ENCODE measurements at regions not wholly inside any gene's neighbourhood (a gene's known extent, or its start where the extent isn't known, plus 50 kb on each side); places are given as distances from the start of the nearest gene placed in this dataset.
"Not testable (repeated sequence)": the region's sequence is repeated elsewhere in the genome, so short reads cannot be mapped to it uniquely, and the experiment has no call there.

DNA sequence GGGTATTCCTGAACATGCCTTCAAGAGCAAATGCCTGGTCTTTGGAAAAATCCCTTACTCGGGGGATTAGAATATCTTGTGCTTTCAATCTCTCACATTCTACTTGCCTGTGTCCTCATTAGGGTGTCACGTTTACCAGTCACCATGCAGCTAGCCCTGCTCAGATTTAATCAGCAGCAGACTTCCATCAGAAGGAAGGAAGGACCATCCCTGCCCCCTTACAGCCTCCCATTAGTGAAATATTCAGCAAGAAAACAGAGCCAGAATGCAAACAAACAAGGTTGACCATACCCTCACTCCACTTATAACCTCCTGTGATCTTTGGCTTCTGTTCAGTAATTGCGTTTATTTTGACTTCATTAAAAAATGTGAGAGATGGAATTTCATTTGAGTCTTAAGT lies 208.6 kb downstream of the CXCL12 start:
- DNase-seq (ENCODE audit: low spot score): no peak

DNA sequence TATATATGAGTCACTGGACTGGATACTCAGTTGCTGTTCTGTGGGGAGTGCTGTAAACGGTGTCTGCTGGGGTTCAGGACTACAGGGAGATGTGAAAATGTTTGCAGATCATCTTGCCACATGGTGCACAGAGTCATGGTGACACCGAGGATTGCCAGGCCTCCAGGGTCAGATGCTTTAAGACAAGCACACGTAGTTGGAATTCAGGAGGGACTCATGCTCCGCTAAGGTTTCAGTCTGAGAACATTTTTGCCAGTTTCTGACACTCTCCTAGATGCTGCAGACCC lies 211.3 kb downstream of the CXCL12 start:
- DNase-seq (ENCODE audit: low spot score): no peak

DNA sequence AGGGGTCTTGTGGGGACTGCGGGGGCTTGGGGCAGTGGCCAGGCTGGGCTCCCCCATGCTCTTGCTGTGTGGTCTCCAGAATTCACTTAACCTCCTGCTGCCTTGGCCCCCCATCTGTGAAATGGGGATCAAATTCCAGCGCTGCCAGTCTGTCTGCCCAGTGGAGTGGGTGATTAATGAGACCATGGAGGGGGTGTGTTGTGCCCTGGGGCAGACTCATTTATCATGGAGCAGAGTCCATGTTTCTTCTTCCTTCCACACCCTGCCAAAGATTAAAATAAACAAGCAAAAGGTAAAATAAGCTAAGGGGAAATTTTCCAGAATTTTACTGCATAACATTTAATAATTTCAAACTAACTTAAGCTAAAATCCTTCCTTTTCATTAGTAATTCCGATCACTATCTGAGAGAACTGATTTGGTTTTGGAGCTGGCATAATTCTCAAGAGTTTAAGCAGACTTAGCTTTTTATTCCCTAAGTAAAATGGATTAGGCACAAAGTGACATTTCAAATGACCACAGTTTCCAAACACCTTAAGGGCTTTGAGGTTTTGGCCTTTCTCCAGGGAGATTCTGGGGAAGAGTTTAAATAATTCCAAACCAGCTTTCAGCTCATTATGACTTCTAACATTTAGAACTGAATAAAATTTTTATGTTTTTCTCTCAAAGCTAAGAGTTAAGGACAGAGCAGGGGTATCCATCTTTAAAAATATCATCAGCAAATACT lies 211.9 kb downstream of the CXCL12 start:
- DNase-seq (ENCODE audit: low spot score): no peak

DNA sequence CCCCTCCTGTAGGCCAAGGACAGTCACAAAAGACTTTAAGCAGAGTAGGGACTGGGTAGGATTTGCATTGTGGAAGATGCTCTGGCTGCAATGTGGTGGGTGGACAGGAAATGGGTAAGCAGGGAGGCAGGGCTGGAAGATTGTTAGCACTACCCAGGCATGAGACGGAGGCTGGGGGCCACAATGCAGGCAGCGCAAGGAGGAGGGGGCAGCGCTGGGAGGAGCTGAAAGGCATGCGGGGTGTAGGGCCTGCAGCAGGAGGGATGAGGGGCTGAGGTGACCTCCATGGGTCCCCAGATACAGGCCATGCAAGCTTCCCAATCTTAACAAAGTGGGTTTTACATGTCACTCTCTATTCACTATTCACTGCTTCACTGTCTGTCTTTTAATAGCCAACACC lies 213.1 kb downstream of the CXCL12 start:
- DNase-seq (ENCODE audit: low spot score): no peak

DNA sequence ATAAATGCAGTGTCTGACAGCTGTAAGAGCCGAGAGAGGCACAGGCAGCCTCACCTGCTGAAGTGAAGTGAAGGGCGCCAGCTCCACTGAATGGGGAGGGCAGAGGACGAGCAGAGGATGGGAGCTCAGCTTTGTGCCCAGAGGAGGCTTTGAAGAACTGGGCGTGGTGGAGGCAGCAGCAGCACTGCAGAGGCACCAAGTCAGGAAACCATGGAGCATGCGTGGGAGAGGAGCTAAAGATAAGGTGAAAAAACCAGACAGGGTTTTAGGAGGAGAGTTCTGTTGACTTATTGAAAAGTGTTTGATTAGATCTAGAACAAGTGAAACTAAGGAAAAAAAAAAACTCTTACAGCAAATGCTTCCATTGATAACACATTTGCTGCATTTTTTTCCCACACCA lies 216.4 kb downstream of the CXCL12 start:
- DNase-seq (ENCODE audit: low spot score): no peak

DNA sequence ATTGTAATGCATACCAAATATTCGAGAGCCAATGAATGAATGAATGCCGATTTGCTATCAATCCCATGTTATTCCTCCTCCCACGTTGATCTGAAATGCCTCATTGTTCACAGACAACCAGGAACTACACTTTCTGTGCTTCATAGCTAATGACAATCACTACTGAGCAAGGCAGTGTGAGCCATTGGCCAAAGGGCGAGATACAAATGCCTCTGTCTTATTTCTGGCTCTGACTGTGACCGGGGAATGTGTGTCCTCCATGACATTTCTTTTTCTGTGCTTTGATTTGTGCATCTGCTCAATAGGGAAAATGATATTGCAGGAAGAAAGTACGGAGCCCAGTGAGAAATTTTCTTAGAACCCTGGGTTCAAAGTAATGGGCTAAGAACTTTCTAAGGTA lies 217.1 kb downstream of the CXCL12 start:
- DNase-seq (ENCODE audit: low spot score): no peak

DNA sequence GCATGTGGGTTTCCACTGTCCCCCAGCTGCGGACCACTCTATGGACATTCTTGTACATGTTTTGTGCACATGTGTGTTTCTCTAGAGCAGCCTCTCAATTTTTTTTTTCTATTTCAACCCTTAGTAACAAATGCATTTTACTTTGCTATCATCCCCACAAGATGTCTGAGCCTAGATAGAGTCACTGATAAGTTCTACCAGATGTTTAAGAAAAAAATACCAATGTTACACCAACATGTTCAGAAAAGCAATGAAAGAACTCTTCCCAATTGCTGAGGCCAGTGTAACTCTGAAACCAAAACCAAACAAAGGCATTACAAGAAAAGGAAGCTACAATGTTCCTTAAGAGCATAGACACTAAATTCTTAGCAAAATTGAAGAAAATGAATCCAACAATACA lies 218.5 kb downstream of the CXCL12 start:
- DNase-seq (ENCODE audit: low spot score): no peak

DNA sequence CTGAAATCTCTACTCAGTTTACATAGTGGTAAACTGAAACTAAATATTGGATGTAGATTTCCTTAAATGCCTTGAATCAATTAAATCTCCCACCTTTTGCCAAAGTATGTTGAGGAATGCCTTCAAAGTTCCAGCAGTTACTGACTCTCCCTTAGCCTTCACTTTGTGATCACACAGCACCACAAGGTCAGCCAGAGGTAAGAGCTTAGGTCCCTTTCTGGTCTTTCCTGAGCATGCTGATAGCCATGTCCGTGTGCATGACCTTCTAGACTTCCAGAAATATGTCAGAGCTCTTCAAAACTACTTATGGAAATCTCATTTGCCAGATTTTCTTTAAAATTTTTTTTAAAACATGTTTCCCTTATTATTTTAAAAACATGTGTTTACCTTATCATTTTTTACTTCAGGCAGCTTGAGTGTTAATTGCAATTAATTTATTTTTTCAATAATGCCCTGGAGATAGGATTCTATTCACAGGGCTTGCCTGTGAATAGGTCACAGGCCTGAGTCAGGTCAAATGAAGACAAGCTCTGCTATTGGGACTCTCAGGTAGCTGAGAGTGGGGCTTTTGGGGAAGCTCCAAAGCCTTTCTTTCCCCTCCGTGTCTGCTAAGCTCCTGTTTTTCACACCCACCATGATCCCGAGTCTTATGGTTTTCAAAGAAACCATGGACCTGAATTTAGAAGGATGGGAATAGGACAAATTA lies 220.5 kb downstream of the CXCL12 start:
- DNase-seq (ENCODE audit: low spot score): no peak

DNA sequence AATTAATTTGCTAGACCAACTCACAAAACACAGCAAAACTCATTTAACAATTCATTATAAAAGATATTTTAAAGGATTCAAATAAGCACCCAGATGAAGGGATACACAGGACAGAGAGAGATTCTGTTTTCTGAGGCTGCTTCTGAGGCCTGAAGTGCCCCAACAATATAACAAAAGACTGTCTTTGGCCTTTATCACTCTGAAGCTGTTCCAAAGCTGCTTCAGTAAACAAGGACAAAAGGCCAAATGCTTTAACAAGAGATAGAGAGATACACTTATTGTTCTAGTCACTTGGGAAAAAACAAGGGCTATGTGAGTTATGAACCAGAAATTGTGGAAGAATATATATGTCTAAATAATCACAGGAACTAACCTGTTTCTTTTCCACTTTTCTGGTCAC lies 223.7 kb downstream of the CXCL12 start:
- DNase-seq (ENCODE audit: low spot score): no peak

DNA sequence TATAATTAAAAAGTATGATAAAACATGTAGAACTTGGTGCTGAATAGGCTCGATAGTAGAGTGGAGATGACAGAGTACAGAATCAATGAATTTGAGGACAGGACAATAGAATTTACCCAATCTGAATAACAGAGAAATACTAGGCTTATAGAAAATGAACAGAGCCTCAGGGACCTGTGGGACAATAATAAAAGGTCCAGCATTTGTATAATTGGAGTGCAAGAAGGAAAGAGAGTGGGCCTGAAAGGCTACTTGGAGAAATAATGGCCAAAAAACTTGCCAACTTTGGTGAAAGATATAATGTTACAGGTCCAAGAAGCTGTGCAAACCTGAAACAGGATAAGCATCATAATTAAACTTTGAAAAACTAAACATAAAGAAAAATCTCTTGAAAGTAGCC lies 227.3 kb downstream of the CXCL12 start:
- DNase-seq (ENCODE audit: low spot score): no peak

DNA sequence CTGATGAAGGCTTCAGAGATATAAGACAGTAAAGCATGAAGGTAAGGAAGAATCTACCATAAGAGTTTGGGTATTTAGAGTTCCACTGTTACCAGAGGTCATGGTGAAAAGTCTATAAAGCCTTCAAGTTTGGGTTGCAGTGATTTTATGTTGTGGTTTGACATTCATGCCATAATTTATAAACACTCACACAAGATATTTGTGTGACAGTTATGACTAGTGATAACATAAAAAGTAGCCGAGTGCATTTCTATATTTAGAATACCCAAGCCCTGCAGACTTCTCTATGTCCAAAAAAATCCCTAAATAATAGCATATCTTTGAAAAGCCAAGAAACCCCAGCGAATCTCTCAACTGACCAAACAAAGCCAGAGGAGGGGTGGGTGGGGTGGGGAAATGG lies 229.9 kb downstream of the CXCL12 start:
- no peak for DNase-seq (ENCODE audit: low spot score)

DNA sequence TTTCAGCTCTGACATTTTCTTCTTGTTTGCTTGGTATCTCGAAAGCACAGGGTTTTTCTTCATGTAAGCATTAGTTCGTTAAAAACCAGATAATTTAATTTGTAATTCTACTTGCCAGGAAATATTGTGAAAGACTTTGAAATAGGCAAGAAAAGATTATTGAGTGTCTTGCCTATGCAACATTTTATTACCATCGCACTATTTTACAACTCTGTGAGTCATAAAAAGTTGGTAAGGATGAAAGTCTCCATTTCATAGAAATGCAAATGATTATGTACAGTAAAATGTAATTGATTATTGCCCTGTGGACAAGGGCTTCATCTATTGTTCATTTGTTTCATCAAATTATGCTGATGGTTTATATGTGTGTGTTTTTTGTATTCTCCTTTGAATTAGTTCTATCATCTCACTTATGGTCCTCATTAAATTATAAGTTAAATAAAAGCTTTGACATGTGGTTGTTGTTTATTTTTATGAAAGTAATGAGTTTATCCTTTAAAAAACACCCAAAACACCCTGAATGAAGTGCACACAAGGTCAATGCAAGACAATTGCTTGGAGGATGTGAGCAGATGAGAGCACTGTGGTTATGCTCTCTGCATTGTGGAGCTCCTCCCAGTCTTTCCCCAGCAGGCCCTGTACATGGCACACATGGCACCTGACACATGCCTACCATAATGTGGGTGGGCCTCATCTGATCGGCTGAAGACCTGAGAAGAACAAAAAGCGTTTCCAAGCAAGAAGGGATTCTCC lies 230.8 kb downstream of the CXCL12 start:
- no peak for DNase-seq (ENCODE audit: low spot score)

DNA sequence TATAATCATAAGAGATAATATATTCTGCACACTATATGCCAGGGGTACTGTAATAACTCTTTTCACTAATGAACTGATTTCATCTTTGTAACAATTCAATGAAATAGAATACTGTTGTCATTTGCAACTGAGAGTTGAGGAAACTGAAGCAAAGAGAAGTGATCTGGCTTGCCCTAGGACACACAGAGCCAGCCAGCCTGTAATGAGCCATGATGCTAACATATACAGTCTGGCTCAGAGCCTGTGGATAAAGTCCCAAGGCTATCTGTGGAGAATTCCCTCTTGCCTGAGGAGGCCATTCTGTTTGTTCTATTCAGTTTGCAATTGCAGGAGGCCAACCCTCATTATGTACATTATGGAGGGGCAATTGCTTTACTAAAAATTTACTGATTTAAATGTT lies 241.3 kb downstream of the CXCL12 start:
- no peak for DNase-seq (ENCODE audit: low spot score)

DNA sequence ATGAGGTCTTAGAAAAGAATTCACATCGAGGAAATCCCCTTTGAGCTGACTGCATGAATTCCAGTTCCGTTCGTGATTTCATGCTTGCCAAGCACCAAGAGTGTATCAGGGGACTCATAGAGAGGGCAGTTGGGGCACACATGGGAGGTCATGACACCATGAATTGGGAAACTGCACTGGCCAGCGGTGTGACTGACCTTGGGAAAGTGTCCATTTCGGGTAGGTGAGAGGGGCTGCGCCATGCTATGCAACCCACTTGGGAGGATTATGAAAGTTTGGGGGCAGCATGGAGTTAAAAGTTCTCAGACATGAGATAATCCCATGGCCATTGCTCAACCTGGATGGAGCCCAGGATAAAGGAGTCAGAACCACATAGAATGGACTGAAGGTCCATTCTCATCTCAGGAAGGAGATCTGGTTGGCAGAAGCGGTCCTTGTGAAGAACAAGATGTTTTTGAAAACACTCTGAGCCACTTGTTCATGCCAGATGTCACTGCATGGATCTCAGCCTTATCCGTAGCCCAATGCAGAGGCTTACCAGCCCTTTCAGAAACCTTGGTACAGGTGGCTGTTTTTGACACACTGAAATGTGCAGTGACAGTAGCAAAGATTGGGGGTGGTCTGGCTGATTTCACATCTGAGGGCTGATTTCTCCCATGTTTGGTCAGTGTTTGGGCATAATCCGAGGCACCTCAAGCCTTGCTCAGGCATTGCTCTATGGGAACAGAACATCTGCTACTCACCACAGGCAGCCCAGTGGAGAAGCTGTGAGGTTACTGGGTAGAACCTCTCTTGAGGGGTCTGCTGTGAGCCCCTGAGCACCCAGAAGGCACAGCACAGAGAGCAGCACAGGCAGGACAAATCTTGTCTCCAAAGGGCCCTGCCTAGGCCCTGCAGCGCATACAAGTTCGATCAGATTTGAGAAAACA lies 252.3 kb downstream of the CXCL12 start:
- DNase-seq (ENCODE audit: low spot score): no peak

DNA sequence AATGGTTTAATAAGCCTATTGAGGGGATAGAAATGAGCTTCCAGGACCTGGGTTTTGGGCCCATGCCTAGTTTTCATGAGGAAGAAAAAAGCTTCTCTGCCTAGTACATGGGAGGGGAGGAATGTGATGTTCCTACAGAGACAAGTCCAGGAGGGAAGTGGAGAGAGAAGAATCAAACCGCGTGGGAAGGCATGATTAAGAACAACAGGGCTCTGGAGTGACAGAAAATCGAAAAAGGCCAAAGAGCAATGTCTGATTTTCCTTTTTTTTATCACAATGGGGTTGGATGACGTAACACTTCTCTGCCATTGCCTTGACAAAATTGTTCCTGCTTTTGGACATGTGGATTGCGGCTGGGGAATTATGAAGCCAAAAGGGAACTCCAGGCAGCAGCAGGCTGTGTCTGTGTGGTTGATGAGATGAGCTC lies 258.6 kb downstream of the CXCL12 start:
- DNase-seq (ENCODE audit: low spot score): no peak

DNA sequence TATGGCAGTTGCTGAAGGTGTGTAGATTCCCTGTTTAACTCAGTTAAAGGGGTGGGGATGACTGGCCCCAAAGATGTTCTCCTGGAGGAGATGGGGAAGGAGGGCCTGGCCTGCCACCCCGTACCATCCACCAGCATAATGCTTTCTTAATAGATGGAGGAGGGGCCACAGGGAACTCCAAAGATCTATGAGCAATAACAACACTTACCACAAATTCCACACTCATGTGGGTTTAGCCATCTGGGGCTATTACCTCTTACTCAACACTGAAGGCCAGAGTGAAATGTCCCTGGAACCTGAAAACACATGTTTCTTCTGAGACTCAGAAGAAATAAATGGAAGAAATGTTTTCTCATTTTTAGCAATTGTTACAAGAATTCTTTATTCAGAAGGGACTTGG lies 259.0 kb downstream of the CXCL12 start:
- DNase-seq (ENCODE audit: low spot score): no peak

DNA sequence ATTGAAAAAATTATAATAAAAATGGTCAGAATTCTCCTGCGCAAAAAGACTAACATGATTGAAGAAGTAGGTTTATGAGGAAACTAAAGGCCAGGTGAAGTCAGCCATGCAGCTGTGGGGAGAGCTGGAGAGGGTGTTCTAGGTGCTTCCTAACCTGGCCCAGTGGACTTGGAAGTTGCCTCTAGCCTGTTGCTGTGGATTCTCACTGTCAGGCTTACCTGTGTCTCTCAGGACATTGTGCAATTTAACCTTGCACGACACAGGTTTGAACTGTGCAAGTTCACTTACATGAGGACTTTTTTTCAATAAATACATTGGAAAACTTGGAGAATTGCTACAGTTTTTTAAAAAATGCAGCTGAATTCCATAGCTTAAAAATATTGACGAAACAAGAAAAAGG lies 266.4 kb downstream of the CXCL12 start:
- no peak for DNase-seq (ENCODE audit: low spot score)

DNA sequence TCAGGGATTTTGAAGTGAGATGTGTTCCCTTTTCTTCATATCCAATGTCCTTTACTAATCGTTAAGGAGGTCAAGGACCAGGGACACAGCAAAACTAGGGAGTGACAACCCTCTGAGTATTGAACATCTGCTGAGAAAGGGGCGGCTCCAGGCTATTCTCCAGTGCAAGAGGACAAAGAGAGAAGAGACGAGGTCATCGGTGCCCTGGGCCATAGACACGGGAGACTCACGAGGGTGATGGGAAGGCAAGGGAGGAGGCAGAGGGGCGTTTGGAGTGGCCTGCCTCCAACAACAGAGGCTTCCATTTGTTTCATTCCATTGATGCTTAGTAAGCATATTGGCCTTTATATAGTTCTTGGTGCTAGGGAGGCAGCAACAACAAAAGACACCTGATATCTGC lies 268.4 kb downstream of the CXCL12 start:
- DNase-seq (ENCODE audit: low spot score): no peak

DNA sequence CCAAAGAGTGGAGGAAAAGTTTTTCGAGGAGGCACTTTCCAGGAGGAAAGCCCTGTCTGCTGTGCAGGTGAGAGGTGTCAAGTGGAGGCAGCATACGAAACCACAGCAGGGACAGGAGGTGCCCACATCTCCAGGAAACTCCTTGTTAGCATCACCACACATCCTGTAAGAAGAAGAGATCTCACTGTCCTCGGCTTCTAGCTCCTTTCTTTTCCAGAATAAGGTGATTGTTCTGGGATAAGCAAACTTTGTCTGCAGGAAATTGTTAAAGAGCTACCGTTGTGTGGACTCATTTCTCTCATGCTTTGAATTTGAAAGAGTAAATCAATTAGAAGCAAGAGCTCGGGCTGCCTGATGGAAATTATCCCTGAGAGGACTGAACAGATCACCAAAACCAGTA lies 269.4 kb downstream of the CXCL12 start:
- DNase-seq (ENCODE audit: low spot score): no peak

DNA sequence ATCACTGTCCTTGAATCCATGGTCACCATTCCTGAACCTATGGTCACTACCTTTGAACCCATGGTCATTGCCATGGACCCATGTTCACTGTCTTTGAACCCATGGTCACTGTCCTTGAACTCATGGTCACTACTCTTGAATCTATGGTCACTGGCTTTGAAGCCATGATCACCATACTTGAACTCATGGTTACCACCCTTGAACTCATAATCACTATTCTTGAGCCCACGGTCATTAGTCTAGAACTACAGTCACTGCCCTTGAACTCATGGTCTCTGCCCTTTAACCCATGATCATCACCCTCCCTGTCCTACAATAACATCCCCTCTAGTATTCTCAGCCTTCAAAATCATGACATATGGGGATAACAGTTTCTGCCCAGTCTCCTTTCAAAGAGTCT lies 270.5 kb downstream of the CXCL12 start:
- no peak for DNase-seq (ENCODE audit: low spot score)

DNA sequence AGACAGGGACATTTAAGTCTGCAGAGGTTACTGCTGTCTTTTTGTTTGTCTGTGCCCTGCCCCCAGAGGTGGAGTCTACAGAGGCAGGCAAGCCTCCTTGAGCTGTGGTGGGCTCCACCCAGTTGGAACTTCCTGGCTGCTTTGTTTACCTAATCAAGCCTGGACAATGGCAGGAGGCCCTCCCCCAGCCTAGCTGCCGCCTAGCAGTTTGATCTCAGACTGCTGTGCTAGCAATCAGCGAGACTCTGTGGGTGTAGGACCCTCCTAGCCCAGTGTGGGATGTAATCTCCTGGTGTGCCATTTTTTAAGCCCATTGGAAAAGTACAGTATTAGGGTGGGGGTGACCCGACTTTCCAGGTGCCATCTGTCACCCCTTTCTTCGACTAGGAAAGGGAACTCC lies 272.6 kb downstream of the CXCL12 start:
- not testable (repeated sequence) for DNase-seq (ENCODE audit: low spot score)

DNA sequence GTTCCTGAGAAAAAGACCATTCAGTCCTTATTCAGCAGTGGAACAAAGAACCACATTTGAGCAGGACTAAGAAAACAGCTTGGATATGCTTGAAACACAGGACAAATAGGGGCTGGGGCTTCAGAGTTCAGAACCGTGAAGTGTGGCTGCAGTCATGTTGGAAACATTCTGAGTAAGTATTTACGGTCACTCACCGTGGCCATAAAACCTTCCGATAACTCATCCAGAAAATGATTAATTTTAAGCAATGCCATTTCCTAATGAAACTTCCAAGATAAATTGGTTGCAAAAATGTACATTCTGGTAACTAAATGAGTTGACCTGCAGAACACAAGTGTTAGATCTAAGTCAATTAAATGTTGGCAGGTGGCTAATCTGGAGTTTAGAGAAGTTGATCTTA lies 279.2 kb downstream of the CXCL12 start:
- DNase-seq (ENCODE audit: low spot score): no peak

Measured in CD4-positive, alpha-beta T cell treated with Interleukin-6 at 100 ng/mL for 8 hours (primary cell).